LNCAP (cell line): ENCODE measurements at regions not wholly inside any gene's neighbourhood (a gene's known extent, or its start where the extent isn't known, plus 50 kb on each side); places are given as distances from the start of the nearest gene placed in this dataset.

Experiments used
- CTCF ChIP-seq: fragments of 450-650 bp; IDR thresholded peaks from 2 replicates; pipeline ENCODE4 v1.5.1; 2017; ENCODE audit warnings: mild to moderate bottlenecking

DNA sequence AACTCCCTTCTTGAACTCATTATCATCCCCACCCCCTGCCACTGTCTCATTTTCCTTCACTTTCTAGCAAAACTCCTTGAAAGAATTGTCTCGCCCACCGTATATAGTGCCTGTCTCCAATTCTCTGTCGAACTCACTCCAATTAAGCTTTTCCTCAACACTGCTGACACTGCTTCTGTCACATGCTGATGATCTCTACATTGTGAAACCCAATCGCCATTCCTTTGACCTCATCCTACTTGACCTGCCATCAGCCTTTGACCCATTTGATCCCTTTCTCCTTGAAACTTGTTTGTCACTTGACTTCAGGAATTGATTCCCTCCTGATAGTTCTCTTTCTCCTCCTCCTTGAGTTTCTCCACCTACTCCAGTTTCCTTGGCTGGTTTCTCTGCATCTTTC lies 54.8 kb downstream of the CCDC71L start:
- no peak for TF ChIP-seq CTCF

DNA sequence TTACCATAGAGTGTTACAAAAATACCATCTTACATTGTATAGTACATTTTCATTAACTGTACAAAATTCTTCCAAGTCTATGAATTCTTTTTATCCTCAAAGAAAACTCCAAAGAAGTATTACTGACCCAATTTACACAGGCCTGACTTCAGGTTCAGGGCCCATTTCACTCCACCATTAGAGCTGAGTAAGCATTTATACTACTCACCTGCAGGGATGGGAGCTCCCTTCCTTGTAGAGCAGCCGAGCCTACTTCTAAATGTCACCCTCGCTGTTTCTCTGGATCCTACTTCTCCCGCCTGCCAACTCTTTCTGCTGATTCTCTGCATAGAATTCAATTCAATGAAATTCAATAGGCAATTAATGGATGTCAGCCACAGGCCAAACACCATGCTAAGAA lies 56.0 kb downstream of the CCDC71L start:
- no peak for TF ChIP-seq CTCF

GRCh38 chr7:106604303-106604924 lies 56.5 kb downstream of the CCDC71L start:
- TF ChIP-seq CTCF = no peak

DNA sequence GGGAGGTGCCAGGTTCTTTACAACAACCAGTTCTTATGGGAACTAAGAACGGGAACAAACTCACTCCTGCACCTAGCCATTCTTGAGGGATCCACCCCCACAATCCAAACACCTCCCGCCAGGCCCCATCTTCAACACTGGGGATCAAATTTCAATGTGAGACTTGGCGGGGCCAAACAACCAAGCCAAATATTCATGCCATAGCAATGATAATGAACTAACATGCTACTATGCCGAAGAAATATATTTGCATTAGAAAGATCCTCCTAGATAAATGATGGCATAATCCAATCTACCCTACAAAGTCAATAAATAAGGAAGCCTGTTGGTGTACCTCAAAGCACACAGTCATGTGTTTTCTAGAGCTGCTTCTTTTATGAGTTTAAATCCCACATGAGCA lies 57.6 kb downstream of the CCDC71L start:
- no peak for TF ChIP-seq CTCF

DNA sequence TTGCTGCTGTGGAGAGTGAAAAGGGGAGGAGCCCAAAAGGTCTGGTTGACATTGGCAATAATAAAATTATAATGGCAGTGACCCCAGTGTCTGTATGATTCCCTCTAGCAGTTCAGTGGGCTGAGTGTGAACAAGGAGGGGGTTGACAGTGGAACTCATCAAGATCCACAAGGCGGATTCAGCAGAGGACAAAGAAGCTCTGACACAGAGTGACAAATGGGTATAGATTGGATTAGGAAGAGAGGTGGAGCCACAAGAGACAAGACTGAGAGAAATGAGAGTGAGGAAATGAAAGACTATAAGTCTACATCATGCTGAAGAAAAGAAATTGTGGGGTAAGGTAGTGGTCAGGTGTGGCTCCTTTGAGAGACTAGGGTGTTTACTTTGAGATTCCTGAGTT lies 58.9 kb downstream of the CCDC71L start:
- no peak for TF ChIP-seq CTCF

DNA sequence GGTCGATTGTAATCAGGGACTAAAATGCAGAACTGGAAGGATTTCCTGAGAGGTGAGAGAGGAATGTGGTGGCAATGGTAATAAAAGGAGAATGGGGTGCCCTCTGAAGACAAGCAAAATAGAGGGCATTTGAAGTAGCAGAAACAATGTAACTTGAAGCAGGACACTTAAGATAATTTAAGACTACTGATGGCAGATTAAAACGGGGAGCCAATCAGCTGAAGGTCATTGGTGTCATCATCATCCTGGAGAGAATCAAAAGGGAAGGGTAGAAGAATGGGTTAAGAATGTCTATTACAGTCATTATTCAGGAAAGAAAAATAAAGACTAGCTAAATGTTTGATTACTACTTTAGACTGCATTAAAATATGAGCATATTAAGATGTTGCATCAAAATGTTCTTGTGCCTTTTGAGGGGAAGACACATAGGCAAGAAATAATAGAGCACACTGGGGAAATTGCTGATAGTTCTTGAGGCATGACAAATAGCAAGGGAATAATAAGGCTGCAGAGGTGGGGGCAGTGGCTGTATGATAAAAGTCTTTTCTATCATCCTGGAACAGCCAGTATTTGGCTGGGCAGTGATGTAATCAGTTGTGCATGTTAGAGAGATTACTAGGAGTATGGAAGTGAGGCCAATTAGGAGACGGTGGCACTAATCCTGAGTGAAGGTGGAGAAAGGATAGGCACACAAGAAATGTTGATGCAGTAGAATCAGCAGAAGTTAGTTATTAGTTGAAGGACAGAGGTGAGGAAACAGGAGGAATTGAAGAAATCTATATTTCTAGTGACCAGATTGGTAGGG lies 60.2 kb downstream of the CCDC71L start:
- TF ChIP-seq CTCF = no peak

GRCh38 chr7:106599343-106599698 lies 61.6 kb downstream of the CCDC71L start:
- TF ChIP-seq CTCF = no peak
